ENCODE measurements at regions not wholly inside any gene's neighbourhood (a gene's known extent, or its start where the extent isn't known, plus 50 kb on each side); places are given as distances from the start of the nearest gene placed in this dataset.

GRCh38 chr18:30566877-30567276 lies 475.7 kb downstream of the DSC3 start:
- TF ChIP-seq CTCF (IDR thresholded peaks at IDR 0.05) (no peak), EZH2 (IDR thresholded peaks at IDR 0.05; ENCODE audit: borderline replicate concordance, insufficient read depth, low read depth, low read length, poor library complexity, severe bottlenecking) (no peak)

All from B cell (primary cell).